Nucleus accumbens (tissue), 56 donors: ENCODE measurements at regions not wholly inside any gene's neighbourhood (a gene's known extent, or its start where the extent isn't known, plus 50 kb on each side); places are given as distances from the start of the nearest gene placed in this dataset.

ENCODE experiments used
- DNase-seq, 56 donors: peaks; one replicate each; lab custom pipeline; 2025; lab: John Stamatoyannopoulos, UW

GRCh38 chr12:113581342-113581741 lies 109.7 kb upstream of the LHX5 start:
- no peak for DNase-seq

DNA sequence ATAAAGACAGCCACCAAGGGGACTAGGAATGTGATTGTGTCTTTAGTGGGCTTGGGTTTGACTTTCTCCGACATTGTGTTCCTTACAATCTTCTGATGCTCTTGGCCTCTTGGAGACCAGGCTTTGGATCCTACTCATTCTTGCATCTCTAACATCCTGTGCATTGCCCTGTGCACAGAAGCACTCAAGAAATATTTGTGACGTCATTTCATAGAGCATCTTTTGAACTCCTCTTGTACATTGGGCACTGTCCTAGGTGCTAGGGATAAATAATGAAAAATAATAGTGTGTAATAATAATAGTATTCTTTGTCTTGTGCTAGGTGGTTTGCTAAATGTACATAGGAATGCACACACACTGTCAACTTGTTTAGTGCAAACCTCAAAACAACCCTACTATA lies 108.8 kb upstream of the LHX5 start:
- DNase-seq: no peak

- DNase-seq: peak in 1 of 56 donors; percentile 4
Observed at GRCh38 chr12:113577464-113578129, 105.9 kb upstream of the LHX5 start.

DNA sequence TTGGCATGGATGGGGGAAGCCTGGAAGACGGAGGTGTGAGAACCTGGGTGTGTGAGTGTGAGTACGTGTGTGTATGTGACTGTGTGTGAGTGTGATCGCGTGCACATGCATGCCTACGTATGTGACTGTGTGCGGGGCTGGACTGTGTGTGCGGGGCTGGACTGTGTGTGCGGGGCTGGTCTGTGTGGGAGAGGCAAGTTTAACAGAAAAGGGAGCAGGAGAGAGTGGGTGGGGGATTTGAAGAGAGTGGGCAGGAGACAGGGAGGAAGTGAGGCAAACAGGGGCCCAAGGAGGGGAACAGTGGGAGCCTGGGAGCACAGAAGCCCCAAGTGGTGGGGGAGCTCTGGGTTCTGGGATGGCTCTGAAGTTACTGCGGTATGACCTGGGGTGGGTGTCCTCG lies 103.7 kb upstream of the LHX5 start:
- no peak for DNase-seq

- DNase-seq: no peak
Observed at GRCh38 chr12:113573148-113573547, 101.5 kb upstream of the LHX5 start.

- no peak for DNase-seq
Observed at GRCh38 chr12:113571713-113572112, 100.0 kb upstream of the LHX5 start.

DNA sequence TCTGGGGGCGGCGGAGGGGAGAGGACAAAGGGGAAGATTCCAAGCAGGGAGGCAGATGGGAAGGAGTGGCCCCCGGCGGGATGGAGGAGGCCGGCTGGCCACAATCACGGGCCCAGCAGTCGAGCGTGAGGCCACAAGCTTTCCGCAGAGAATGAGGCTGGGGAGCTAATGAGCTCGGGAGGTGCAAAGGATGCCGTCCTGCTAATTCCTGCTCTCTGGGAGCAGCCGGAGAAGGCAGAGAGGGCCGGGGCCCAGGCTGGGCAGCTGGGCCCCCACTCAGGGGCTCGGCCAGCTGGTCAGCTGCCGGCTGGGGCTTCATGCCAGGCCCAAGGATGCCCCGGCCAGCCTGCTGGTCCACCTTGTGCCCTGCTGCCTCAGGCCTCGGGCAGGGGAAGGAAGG lies 98.1 kb upstream of the LHX5 start:
- DNase-seq: no peak

DNA sequence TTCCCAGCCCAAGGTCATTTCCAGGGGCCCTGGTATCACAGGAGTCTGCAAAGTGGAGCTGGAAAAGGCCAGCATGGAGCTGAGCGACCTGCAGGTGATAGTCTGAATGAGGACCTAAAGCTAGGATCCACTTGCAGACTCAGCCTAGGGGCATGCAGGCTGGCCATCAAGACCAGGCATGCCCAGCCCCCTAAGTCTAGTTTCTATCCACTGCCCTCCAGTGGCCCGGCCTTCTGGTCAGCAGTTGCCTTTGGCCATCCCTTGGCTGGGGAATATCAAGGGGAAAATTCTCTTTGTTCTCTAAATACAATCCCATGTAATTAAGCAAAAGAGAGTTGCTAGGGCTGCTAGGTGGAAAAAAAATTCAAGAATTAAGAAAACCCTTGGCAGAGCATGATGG lies 96.3 kb upstream of the LHX5 start:
- DNase-seq: no peak

DNA sequence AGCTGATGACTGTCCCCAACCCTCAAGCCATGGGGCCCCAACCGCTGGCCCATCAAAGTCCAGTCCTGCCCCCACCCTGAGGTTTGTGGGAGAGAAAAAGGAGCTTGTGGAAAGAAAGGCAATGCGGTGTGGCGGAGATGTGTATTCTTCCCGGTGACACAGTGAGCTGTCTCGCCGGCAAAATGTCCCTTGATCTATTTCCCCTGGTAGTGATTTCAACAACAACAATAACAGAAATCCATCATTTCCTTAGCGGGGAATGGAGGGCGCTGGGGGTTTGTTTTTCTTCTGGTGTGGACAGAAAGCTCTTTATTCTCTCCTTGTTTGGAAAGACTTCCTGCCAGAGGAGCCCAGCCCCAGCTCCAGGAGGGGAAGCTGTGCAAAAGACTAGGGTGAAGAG lies 93.7 kb upstream of the LHX5 start:
- no peak for DNase-seq

DNA sequence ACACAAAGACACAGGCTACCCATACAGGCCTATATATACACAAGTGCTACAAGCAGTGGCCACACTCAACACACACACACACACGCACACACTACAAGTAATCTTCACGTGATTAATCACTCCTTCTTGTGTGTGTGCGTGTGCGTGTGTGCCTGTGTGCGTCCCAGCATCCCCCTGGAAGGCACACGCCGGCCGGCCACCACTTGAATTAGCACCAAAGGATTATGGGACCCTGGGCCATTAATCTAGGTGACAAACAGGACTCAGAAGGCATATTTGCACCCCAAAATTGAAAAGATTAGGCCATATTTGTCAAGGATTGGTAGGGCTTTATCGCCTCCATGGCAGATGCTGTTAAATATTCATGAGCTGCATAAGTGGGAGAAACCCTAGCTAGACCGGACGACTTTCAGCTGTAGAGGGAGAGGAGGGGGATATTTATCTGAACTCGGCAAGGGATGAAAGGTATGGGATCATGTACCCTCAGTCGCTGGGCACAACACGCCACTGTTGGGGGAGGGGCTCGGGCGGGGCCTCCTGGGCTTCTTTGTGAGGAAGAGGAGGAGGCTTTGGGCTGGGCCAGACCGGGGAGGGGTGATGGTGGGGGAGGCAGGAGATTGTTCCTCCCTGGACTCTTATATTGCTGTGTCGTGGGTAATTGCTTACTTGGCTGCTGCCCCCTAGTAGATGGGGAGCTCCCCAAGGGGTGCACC lies 89.6 kb upstream of the LHX5 start:
- no peak for DNase-seq

GRCh38 chr12:113559466-113559865 lies 87.8 kb upstream of the LHX5 start:
- DNase-seq: no peak

- DNase-seq: no peak
Observed at GRCh38 chr12:113555226-113555625, 83.6 kb upstream of the LHX5 start.

DNA sequence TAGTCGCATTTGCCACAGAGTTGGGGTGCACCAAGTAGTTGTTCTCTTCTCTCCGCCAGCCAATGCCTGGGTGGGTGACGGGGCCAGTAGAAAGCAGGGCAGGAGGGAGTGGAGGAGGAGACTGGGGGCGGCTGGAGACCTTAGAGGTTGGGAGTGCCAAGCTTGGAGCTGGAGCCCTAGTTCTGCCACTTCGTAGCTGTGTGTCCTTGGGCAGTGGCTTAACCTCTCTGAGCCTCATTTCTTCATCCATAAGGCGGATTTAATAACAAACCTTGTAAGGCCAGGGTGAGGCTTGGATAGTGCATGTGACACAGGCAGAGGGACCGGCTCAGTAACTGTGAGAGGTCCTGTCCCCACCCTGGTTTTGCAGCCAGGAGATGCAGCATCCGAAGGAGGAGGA lies 81.1 kb upstream of the LHX5 start:
- no peak for DNase-seq

DNA sequence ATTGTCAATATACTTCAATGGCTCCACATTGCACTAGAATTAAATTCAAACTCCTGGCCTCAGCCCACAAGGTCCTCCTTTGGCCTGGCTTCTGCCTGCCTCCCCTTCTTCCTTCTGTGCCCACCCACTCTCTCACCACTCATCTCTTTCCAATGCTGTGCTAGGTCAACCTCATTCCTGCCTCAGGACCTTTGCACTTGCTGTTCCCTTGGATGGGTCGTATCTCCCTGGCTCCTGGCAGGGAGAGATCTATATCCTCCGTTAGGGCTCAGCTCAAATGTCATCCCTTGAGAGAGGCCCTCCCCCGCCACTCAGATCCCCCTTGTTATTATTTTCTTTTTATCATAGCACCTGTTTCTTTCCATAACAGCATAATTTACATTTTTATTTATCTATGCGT lies 79.9 kb upstream of the LHX5 start:
- no peak for DNase-seq

- no peak for DNase-seq
Observed at GRCh38 chr12:113548467-113548866, 76.8 kb upstream of the LHX5 start.

DNA sequence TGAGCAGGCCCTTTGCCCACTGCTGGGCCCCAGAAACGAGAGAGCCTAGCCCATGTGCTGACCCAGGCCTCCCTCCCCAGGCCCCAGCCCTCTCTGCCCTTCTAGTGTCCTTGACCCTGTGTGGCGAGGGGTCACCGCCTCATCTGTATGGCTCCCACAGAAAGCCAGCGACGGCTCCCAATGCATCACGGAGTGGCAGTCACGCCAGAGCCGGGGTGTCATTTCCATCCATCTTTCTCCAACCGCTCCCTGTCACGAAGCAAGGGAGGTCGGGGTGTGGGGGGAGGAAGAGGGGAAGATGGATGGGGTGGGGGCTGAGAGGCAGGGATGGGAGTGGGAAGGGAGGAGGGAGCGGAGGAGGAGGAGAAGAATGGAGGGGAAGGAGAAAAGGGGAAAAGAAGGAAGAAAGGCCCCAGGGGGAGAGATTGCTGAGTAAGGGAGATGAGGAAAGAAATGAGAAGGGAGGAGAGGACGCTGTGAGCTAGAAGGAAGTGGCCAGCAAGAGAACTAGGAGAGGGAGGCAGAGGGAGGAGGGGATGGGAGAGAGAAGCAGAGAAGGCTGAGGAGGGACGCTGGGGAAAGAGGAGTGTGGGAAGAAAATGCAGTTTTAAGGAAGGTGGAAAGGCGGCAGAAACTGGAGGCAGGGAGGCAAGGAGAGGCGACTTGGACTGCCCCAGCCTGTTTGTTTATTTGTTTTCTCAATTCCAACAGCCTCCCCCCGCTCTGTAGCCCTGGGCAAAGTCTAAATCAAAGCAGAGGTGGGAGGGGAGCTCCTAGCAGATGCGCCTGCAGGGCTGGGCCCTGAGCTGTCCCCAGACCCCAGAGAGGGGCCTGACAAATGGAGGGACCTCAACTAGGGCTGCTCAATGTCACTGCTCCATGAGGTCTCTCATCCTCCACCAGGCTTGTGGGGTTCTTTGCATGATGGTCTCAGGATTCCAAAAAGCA lies 75.5 kb upstream of the LHX5 start:
- no peak for DNase-seq

DNA sequence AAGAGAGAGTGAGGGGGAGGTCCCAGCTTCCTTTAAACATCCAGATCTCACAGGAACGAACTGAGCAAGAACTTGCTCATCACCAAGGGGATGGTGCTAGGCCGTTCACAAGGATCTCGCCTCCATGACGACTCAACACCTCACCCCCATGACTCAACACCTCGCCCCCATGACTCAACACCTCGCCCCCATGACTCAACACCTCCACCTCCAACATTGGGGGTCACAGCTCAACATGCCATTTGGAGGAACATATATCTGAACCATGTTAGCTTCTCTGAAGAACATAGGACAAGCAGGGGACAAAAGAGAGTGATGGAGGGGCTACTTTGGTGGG lies 66.0 kb upstream of the LHX5 start:
- DNase-seq: peak in 13 of 56 donors; percentile 3 to 38 (median 14)

DNA sequence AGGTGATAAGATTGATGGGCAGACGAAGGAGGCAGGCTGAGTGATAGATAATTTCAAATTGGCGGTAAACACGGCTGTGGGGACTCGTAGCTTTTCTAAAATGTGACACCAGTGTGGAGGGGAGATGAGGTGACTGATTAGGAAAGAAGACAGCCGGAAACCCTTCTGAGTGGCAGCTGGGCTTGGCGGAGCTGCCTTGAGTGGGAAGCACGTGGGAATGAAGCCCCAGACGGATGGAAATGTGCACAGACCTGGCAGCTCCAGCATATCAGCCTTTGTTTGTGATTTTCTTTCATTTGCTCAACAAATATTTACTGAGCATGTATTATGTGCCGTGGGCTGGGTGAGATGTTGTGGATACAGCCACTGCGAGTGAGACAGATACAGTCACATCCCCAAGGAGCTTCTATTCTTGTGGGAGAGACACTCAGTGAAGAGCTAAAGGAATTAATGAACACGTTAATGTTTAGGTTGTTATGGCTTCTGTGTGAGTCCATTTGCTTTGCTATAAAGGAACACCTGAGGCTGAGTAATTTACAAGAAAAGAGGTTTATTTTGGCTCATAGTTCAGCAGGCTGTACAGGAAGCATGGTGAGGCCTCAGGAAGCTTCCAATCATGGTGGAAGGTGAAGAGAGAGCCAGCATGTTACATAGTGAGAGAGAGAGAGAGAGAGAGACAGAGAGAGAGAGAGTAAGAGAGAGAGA lies 65.5 kb upstream of the LHX5 start:
- DNase-seq: peak in 5 of 56 donors; percentile 0 to 15 (median 12)

DNA sequence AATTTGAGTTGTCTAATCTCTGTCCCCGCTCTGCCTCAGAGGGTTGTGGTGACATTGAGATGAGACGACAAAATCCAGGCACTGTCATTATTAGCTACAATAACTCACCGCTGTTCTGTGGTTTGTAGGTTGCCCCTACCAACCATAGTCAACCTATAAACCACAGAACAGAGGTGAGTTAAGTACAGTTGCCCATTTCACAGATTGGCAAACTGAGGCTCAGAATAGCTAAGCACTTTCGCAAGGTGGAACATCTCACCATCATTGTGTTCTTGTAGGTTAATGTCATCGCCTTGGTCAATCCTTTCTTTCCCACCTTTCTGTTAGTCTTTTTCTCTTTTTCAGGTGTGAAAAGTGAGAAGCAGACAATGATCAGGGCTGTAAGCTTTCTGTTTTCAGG lies 63.4 kb upstream of the LHX5 start:
- DNase-seq: no peak

DNA sequence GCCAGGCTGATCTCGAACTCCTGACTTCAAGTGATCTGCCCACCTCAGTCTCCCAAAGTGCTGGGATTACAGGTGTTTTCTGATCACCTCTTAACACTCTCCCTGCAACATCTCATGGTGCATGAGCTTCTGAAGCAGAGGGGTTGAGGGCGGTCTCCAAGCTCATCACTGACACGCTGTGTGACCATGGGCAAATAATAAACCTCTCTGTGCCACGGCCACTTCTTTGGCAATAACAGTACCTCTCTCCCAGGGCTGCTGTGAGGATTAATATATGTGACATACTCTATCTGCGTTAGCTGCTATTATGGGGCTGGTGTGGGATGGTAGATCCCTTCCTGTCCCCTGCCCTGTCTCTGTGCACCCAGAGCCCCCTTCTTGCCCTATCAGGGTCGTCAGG lies 62.9 kb upstream of the LHX5 start:
- DNase-seq: no peak

GRCh38 chr12:113533842-113534375 lies 62.2 kb upstream of the LHX5 start:
- DNase-seq: no peak
